Adipose tissue (tissue), 3 donors: ENCODE measurements at regions not wholly inside any gene's neighbourhood (a gene's known extent, or its start where the extent isn't known, plus 50 kb on each side); places are given as distances from the start of the nearest gene placed in this dataset.

Source experiments
- H3K27ac ChIP-seq: one replicate; pipeline ENCODE4 v1.5.1; 2013; ENCODE audit warnings: low read depth, low read length
- WGBS, 3 donors: extraction: QIAGEN DNeasy Blood & Tissue Kit; methylation state at CpG; one replicate each; pipeline ENCODE4 v1.1.7; 2013; 5-methylcytosine and 5-hydroxymethylcytosine counted together
- donor health status: healthy with polysubstance abuse.
- donor health status: Bipolar disorder and iron deficiency.
- donor health status: healthy.

- WGBS, 3 donors, result 40 to 73% (median 41%) methylated on average over 3 of the region's 3 CpGs
- no peak overlapping the region for H3K27ac ChIP-seq
These were observed 243.9 kb downstream of the SHQ1 start for GRCh38 chr3:72604328-72604727.

GRCh38 chr3:72601983-72602750 is 246.1 kb downstream of the SHQ1 start:
- no peak overlapping the region for H3K27ac ChIP-seq
- WGBS, 3 donors, result 83 to 87% (median 86%) methylated on average over 4 of the region's 4 CpGs

DNA sequence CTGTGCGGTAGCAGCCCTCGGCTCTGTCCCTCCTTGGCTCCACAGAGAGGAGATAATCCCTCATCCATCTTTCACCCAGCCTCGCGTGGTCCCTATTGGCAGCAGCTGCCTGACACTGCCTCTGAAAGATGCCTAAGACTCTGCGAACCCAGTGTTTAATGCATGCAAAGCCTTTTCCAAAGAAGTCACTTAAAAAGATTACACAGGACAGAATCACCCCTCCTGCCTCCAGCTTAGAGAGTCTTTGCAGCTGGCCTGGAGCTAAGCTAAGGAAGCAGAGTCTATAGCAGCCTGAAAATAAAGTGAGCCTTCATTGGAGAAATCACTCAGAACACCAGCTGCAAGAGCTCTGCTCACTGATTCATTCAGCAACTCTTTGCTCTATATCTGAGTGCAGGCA is 247.2 kb downstream of the SHQ1 start:
- WGBS, 3 donors, result 82 to 96% (median 94%) methylated on average over 5 of the region's 5 CpGs
- no peak overlapping the region for H3K27ac ChIP-seq

DNA sequence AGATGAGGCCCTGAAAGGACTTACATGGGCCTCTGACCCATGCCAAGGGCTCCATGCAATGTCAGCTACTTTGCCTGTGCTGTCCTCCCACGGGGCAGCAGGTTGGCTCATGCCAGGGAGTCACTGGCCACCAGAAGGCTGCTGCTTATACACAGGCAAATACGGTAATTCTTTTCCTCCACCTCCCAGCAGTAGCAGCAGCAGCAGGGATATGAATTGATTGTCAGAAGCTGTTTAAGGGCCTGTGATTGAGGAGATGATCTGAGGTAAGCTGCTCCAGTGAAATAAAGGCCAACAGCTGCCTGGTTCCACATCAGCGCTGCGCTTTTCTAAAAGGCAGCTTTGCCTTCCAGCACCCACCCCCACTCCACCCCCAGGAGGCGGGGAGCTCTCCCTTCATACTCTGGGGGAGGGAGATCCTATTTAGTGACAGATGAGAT is 250.5 kb downstream of the SHQ1 start:
- WGBS, 3 donors, result 57 to 73% (median 60%) methylated on average over 5 of the region's 5 CpGs
- H3K27ac ChIP-seq, result no peak overlapping the region

DNA sequence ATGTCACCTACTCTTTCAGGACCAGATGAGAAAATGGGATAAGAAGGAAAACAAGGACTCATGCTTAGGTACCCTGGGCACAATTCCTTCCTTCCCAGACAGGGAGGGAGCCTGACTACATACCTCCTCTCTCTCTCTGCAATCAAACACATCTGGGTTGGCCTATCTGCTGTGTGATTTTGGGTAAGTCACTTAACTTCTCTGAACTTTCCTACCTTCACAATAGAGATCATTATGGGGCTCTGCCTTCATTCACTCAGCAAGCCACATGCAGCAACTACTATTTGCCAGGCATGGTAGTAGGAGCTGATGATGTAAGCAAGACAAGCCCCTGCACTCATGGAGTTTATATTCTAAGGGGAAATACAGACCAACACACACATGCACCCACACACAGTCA is 251.2 kb downstream of the SHQ1 start:
- no peak overlapping the region for H3K27ac ChIP-seq

DNA sequence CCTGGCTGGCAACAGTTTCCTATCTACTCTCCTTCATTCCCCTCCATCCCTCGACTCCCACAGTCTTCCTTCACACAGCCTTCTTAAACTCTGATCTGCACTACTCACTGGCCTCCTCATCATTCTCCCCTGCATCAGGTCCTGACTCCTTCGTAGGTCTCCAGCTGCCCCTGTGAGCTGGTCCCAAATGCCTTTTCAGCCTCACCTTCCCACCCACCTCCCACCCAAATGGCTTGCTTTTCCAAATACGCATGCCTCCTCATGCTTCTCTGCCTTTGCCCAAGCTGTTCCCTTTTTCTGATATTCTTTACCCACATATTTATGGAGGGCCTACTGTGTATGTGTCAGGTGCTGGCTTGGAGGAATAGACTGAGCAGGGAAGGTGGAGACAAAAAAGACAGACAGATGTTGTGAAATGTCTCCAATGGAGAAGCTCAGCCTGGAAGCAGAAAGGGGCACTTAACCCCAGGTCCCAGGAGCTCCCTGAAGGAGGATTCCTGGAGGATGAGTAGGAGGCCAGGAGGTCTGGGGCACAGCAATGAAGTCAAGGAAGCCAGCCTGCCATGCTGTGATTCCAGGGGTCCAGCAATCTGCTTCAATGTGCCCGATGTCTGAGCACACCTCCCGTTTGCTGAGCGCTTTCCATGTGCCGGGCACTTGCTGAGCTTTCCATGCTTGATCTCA is 252.2 kb downstream of the SHQ1 start:
- no peak overlapping the region for H3K27ac ChIP-seq
- WGBS, 3 donors, result 92 to 96% (median 94%) methylated on average over 7 of the region's 7 CpGs

DNA sequence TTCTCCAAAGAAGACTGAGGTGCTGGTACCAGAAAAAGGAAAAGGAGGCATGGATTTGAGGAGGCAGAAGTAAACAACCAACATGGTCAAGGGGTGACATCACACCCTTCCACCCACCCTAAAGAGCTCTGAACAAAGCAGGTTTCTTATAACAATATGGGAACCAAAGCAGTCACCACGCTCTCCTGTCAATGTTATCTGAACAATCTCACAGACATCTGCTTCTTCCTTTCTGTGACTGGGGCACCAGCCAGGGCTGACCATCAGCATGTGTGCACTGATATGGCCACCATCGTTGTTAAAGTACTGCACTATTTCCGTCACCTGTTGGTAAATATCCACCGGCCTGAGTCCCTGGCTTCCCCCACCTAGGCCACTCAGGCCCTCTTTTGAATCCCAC is 252.9 kb downstream of the SHQ1 start:
- no peak overlapping the region for H3K27ac ChIP-seq
- WGBS, 3 donors, result 65 to 78% (median 72%) methylated on average over 4 of the region's 4 CpGs

DNA sequence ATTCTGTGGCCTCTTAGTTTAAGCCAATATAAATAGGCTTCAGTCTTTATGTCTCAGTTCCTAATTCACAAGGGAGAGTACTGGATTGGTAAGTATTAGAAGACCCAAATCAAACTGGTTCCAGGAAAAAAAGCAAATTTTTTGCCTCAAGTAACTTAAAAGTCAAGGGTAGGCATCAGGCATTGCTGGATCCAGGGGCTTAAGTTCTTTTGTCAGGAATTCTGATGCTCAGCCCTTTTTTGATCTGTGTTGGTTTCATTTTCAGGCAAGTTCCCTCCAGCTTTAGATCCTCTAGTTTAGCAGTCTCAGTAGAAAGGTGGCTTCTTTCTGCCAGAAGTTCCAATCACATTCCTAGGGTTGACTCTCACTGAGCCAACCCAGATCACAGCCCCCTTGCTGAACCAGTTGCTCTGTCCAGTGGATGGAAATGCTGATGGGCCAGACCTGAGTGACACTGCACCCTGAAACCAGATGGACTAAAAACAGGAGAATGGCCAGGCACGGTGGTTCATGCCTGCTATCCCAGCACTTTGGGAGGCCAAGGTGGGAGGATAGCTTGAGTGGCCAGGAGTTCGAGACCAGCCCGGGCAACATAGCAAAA is 253.5 kb downstream of the SHQ1 start:
- H3K27ac ChIP-seq, result no peak overlapping the region
- 97 to 100% (median 98%) methylated on average over 3 of the region's 3 CpGs for WGBS, 3 donors

GRCh38 chr3:72593881-72594397 is 254.3 kb downstream of the SHQ1 start:
- no peak overlapping the region for H3K27ac ChIP-seq
- WGBS, 3 donors, result 77 to 87% (median 78%) methylated on average over 5 of the region's 5 CpGs

- H3K27ac ChIP-seq, result no peak overlapping the region
- WGBS, 3 donors, result 66 to 79% (median 67%) methylated on average over 14 of the region's 14 CpGs
These were observed 256.5 kb downstream of the SHQ1 start for GRCh38 chr3:72591522-72592421.

- 73 to 90% (median 88%) methylated on average over 12 of the region's 12 CpGs for WGBS, 3 donors
- no peak overlapping the region for H3K27ac ChIP-seq
These were observed 257.5 kb downstream of the SHQ1 start for GRCh38 chr3:72590732-72591221.

- no peak overlapping the region for H3K27ac ChIP-seq
- 87 to 100% (median 98%) methylated on average over 3 of the region's 3 CpGs for WGBS, 3 donors
These were observed 261.0 kb downstream of the SHQ1 start for GRCh38 chr3:72587282-72587681.

DNA sequence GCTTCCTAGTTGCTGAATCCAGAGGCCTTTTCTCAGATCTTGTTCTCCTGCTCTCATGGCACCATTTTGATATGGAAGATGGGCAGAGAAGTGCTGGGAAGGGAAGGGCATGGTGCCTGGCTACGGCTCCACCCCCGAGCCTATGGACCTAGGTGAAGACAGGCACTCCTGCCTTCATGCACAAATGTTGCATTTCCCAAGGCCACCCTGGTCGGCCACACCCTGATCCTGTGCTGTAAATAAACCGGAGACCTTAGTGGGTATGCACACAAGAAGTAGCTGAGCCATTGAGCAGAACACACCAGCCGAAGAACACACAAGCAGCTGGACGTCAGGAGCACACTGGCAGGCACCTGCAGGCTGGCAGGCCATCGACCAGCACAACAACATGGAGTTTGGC is 261.6 kb downstream of the SHQ1 start:
- WGBS, 3 donors, result 45 to 95% (median 95%) methylated on average over 7 of the region's 7 CpGs
- H3K27ac ChIP-seq, result no peak overlapping the region

DNA sequence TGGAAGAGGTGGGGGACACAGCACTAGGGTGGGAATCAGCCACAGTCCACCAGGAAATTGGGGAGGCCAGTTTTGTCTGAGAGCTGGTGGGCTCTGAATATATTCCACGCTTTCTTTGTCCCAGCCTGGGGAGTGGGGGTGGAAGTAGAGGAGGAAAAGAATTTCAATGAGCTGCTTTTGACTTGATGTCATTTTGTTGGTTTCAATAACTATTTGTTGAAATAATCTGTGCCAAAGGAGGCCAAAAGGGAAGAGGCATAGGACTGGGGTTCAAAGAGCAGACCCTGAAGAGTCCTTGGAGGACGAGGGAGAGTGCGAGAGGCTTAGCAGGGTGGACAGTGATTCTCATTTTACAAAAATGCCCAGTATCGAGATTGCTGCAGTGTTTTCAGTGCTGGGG is 262.3 kb downstream of the SHQ1 start:
- no peak overlapping the region for H3K27ac ChIP-seq
- WGBS, 3 donors, result 86 to 95% (median 89%) methylated on average over 4 of the region's 4 CpGs

DNA sequence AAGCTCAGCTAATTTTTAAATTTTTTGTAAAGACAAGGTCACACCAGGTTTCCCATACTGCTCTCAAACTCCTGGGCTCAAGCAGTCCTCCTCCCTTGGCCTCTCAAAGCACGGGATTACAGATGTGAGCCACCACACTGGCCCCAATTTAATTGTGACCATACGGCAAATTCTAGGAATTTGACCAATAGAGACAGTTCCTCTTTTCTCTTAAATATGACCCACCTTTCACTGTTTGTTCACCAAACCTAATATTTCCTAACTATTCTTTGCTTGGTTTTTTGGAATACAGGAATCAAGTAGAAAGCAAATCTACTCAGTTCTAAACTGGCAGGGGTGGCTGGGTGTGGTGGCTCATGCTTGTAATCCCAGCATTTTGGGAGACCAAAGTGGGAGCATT is 264.0 kb downstream of the SHQ1 start:
- H3K27ac ChIP-seq, result no peak overlapping the region
- WGBS, 3 donors, result 82 to 93% (median 88%) methylated on average over 2 of the region's 2 CpGs

DNA sequence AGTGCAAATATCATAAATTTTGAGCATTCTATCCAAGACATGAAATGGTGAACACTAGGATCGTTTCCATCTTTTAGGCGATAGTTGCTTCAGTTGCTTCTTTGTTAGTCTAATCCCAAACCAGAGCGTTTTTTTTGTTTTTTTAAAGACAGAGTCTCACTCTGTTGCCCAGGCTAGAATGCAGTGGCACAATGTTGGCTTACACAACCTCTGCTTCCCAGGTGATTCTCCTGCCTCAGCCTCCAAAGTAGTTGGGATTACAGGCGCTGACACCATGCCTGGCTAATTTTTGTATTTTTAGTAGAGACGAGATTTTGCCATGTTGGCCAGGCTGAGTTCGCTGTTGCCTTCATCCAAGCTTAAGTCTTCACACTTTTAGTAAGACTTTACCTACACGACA is 265.3 kb downstream of the SHQ1 start:
- 83 to 97% (median 97%) methylated on average over 7 of the region's 7 CpGs for WGBS, 3 donors
- no peak overlapping the region for H3K27ac ChIP-seq

DNA sequence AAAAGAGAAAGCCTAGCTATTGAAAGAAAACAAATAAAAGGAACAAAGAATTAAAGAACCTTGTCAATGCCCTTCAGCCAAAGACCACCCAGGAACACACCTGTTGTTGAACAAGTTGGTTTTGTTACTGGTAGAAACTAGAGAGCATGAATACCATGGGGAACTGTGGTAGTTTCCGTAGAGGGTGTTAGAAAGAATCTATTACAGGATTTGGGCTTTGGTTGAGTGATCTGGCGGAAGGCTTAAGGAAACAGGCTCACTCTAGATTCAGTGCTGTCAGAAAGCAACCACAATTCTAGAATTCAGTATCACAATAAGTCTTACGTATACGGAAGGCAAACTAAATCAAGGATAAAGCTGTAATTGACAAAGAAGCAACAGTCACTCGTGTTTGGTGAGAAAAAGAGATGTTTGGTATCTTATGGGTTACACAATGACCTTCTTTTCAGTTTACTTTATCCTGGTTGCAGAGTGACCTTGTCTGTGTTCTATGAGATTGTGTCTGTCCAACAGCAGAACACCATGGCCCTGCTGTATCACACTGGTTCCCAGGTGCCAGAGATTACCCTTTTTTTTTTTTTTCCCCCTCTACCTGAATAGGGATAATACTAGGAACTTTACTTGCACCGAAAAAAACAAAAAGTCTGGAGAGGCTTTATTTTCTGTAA is 265.9 kb downstream of the SHQ1 start:
- no peak overlapping the region for H3K27ac ChIP-seq
- 39 to 77% (median 71%) methylated on average over 6 of the region's 6 CpGs for WGBS, 3 donors

DNA sequence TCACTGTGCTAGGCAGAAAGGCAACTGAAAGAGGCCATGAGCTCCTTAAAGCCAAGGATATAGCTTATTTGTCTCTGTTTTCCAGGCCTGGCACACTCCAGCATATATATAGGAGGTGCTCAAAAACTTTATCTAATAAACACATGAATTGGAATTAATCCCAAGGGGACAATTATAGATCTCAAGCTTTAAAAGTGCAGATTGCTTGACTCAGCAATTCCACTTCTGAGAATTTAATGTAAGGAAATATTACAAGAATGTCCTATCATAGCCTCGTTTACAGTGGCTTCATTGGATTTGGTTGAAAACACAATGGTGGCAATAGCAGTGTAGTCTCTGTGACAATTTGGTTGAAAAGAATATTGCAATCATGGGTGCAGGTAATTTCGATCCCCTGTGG is 267.3 kb downstream of the SHQ1 start:
- WGBS, 3 donors, result 81 to 89% (median 89%) methylated on average over 2 of the region's 2 CpGs
- H3K27ac ChIP-seq, result no peak overlapping the region
